HUES64 (cell line): ENCODE measurements at regions not wholly inside any gene's neighbourhood (a gene's known extent, or its start where the extent isn't known, plus 50 kb on each side); places are given as distances from the start of the nearest gene placed in this dataset.

Experiments used
- H3K27ac ChIP-seq: 2 replicates; pipeline ENCODE4 v1.7.0; 2013; ENCODE audit warnings: low read depth, low read length, inconsistent platforms
- H3K27me3 ChIP-seq: 2 replicates; pipeline ENCODE4 v1.6.1; 2013; ENCODE audit warnings: mild to moderate bottlenecking, low read length; ENCODE audit not compliant: insufficient read depth
- H3K36me3 ChIP-seq: 2 replicates; pipeline ENCODE4 v1.6.1; 2013; ENCODE audit warnings: mild to moderate bottlenecking, low read length; ENCODE audit not compliant: insufficient read depth
- H3K4me1 ChIP-seq: 2 replicates; pipeline ENCODE4 v1.6.1; 2013; ENCODE audit warnings: mild to moderate bottlenecking, low read length, moderate library complexity; ENCODE audit not compliant: insufficient read depth
- H3K4me3 ChIP-seq: 2 replicates; pipeline ENCODE4 v1.5.1; 2013; ENCODE audit warnings: mild to moderate bottlenecking, low read length, moderate library complexity
- H3K9ac ChIP-seq: 2 replicates; pipeline ENCODE4 v1.6.1; 2013; ENCODE audit warnings: mild to moderate bottlenecking, low read depth, low read length
- H3K9me3 ChIP-seq: 2 replicates; pipeline ENCODE4 v1.6.1; 2013; ENCODE audit warnings: low read depth, low read length; ENCODE audit not compliant: insufficient read depth
- WGBS: fragments of 150-250, 120-280 bp; methylation state at CpG from one replicate; pipeline ENCODE4 v1.1.7; 2013; ENCODE audit warnings: missing lambda C conversion rate; 5-methylcytosine and 5-hydroxymethylcytosine counted together

- H3K27me3 ChIP-seq = no peaks in the 10 kb centered on the region
- H3K4me3 ChIP-seq = no peak overlapping the region
- H3K9ac ChIP-seq = no peak overlapping the region
- H3K9me3 ChIP-seq = no peaks in the 10 kb centered on the region
- H3K36me3 ChIP-seq = no peaks in the 10 kb centered on the region
- H3K4me1 ChIP-seq = no peaks in the 10 kb centered on the region
- no peak overlapping the region for H3K27ac ChIP-seq
- WGBS = 85% methylated on average over 2 of the region's 3 CpGs
Measured at GRCh38 chr16:8271344-8271743, 319.0 kb downstream of the TMEM114 start.

DNA sequence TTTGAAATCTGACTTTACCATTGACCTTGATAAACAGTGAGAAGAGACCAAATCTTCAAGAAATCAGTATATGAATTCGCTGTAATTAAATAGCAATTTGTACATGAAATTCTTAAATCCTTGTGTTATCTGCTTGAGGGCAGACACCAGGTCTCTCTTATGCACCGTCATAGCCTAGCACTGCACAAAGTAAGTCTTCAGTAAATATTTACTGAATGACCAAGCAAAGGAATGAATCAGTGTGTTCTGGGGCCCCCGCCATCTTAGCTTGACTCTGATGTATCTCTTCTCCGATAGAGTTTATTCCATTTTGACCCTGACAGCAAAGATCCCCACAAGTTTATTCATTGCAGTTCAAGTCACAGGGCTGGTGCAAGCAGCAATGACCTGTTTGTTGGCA is 328.0 kb downstream of the TMEM114 start:
- no peaks in the 10 kb centered on the region for H3K9me3 ChIP-seq
- H3K36me3 ChIP-seq = no peaks in the 10 kb centered on the region
- H3K27ac ChIP-seq = no peak overlapping the region
- no peaks in the 10 kb centered on the region for H3K27me3 ChIP-seq
- H3K4me1 ChIP-seq = peaks cover 14% of the 10 kb centered on the region; the same call in 1 of the 2 replicates
- 91% methylated on average over 4 of the region's 4 CpGs for WGBS
- no peak overlapping the region for H3K9ac ChIP-seq
- no peak overlapping the region for H3K4me3 ChIP-seq

- no peaks in the 10 kb centered on the region for H3K9me3 ChIP-seq
- no peaks in the 10 kb centered on the region for H3K36me3 ChIP-seq
- H3K9ac ChIP-seq = no peak overlapping the region
- WGBS = 72% methylated on average over 3 of the region's 3 CpGs
- H3K4me1 ChIP-seq = peaks cover 14% of the 10 kb centered on the region; the same call in 1 of the 2 replicates
- H3K27ac ChIP-seq = no peak overlapping the region
- no peak overlapping the region for H3K4me3 ChIP-seq
- no peaks in the 10 kb centered on the region for H3K27me3 ChIP-seq
Measured at GRCh38 chr16:8260140-8260539, 330.2 kb downstream of the TMEM114 start.

DNA sequence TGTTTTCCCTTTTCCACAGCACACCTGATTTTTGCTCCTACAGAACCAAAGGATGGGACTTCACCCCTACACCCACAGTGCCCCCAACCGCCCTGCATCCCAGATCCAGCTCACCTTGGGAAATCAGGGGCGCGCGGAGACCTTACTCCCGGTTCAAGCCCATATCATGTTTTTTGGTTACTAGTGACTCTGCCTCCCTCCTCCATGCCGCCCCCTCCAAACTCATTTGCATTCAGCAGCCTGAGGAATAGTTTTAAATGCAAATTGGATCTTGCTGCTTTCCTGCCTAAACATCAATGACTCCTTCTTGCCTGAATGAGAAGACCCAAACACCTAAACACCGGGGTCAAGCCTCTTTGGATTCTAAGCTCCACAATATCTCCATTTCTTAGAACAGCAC is 331.8 kb downstream of the TMEM114 start:
- Histone ChIP-seq H3K27me3 (no peaks in the 10 kb centered on the region), H3K4me1 (peaks cover 14% of the 10 kb centered on the region; the same call in 1 of the 2 replicates), H3K36me3 (no peaks in the 10 kb centered on the region), H3K27ac (no peak overlapping the region), H3K9ac (no peak overlapping the region), H3K9me3 (no peaks in the 10 kb centered on the region), H3K4me3 (no peak overlapping the region)
- WGBS = 52% methylated on average over 7 of the region's 7 CpGs

DNA sequence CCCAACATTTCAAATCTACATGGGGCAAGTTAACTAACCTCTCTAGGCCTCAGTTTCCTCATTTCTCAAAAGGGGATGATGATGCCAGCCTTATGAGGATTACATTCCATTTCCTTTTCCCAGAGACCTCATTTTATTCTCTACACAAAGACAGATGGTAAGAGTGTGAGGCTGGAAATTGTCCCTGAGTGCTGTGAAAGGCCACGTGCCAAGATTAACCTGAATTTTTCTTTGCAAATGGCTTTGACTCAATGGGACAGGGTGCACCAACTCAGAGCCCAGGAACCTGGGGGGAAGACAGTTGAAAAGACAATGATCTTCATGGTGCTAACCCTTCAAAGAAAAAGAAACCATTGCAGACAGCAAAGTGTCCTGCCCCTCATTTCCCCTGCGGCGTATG is 332.8 kb downstream of the TMEM114 start:
- Histone ChIP-seq H3K9me3 (no peaks in the 10 kb centered on the region), H3K4me1 (peaks cover 14% of the 10 kb centered on the region; the same call in 1 of the 2 replicates), H3K4me3 (no peak overlapping the region), H3K36me3 (no peaks in the 10 kb centered on the region), H3K9ac (no peak overlapping the region), H3K27me3 (no peaks in the 10 kb centered on the region), H3K27ac (no peak overlapping the region)
- WGBS = 98% methylated on average over 3 of the region's 3 CpGs

GRCh38 chr16:8254405-8254804 is 335.9 kb downstream of the TMEM114 start:
- Histone ChIP-seq H3K9me3 (no peaks in the 10 kb centered on the region), H3K27ac (no peak overlapping the region), H3K9ac (no peak overlapping the region), H3K4me3 (no peak overlapping the region), H3K27me3 (no peaks in the 10 kb centered on the region), H3K36me3 (no peaks in the 10 kb centered on the region), H3K4me1 (peaks cover 18% of the 10 kb centered on the region; the same call in 1 of the 2 replicates)
- WGBS = 96% methylated on average over 4 of the region's 4 CpGs

- Histone ChIP-seq H3K36me3 (no peaks in the 10 kb centered on the region), H3K4me3 (no peak overlapping the region), H3K4me1 (peaks cover 11% of the 10 kb centered on the region; the same call in 1 of the 2 replicates), H3K9me3 (no peaks in the 10 kb centered on the region), H3K9ac (no peak overlapping the region), H3K27ac (no peak overlapping the region), H3K27me3 (no peaks in the 10 kb centered on the region)
- 95% methylated on average over 5 of the region's 5 CpGs for WGBS
Measured at GRCh38 chr16:8253718-8254117, 336.6 kb downstream of the TMEM114 start.

DNA sequence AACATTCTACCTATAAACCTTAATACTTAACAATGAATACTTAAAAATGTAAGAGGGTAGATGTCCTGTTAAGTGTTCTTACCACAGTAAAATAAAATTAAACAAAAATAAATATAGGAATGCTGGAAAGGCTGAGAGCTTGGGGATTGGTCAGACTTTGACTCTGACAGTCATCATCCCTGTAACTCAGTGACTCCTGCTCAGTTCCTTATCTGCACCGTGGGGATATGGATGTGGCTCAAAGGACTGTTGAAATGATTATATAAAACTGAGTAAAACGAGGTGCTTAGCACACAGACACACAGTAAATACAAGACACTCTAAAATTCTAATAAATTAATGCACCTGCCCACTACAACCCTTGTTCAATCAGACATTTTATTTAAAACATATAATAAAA is 338.6 kb downstream of the TMEM114 start:
- Histone ChIP-seq H3K27ac (no peak overlapping the region), H3K9me3 (no peaks in the 10 kb centered on the region), H3K4me1 (peaks cover 5% of the 10 kb centered on the region; the same call in 1 of the 2 replicates), H3K27me3 (no peaks in the 10 kb centered on the region), H3K4me3 (no peak overlapping the region), H3K36me3 (no peaks in the 10 kb centered on the region), H3K9ac (no peak overlapping the region)
- WGBS = 71% methylated on average over 1 of the region's 2 CpGs

- Histone ChIP-seq H3K27ac (no peak overlapping the region), H3K4me1 (peaks cover 5% of the 10 kb centered on the region; the same call in 1 of the 2 replicates), H3K9ac (no peak overlapping the region), H3K36me3 (no peaks in the 10 kb centered on the region), H3K9me3 (no peaks in the 10 kb centered on the region), H3K27me3 (no peaks in the 10 kb centered on the region), H3K4me3 (no peak overlapping the region)
- WGBS = 69% methylated on average over 2 of the region's 3 CpGs
Measured at GRCh38 chr16:8251298-8251697, 339.0 kb downstream of the TMEM114 start.

GRCh38 chr16:8247993-8248392 is 342.3 kb downstream of the TMEM114 start:
- H3K4me3 ChIP-seq = no peak overlapping the region
- H3K9ac ChIP-seq = no peak overlapping the region
- peaks cover 5% of the 10 kb centered on the region; the same call in 1 of the 2 replicates for H3K4me1 ChIP-seq
- H3K36me3 ChIP-seq = no peaks in the 10 kb centered on the region
- 90% methylated on average over 8 of the region's 8 CpGs for WGBS
- no peaks in the 10 kb centered on the region for H3K9me3 ChIP-seq
- no peaks in the 10 kb centered on the region for H3K27me3 ChIP-seq
- no peak overlapping the region for H3K27ac ChIP-seq

GRCh38 chr16:8243981-8244380 is 346.3 kb downstream of the TMEM114 start:
- WGBS = 91% methylated on average over 4 of the region's 4 CpGs
- H3K9ac ChIP-seq = no peak overlapping the region
- no peak overlapping the region for H3K27ac ChIP-seq
- no peaks in the 10 kb centered on the region for H3K36me3 ChIP-seq
- H3K4me1 ChIP-seq = no peaks in the 10 kb centered on the region
- H3K9me3 ChIP-seq = no peaks in the 10 kb centered on the region
- H3K4me3 ChIP-seq = no peak overlapping the region
- no peaks in the 10 kb centered on the region for H3K27me3 ChIP-seq

DNA sequence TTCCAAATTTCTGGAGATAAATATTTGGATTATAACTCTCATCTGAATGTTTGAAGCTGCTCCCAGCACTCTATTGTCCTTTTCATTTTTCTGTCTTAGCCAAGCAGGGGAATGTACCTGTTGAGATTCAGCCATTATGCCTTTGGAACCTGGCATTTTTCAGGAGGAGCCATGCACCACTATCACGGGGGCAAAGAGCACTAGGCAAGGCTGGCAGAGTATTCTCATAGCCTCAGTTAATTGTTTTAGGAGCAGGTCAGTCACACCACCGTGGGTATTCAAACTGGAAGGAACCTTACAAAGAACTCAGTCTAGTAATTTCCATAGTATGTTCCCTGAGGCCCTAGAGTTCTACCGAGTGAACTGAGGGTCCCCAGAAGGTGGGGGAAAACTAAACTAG is 348.9 kb downstream of the TMEM114 start:
- H3K4me3 ChIP-seq = no peak overlapping the region
- H3K4me1 ChIP-seq = no peaks in the 10 kb centered on the region
- H3K27ac ChIP-seq = no peak overlapping the region
- no peaks in the 10 kb centered on the region for H3K27me3 ChIP-seq
- H3K9me3 ChIP-seq = no peaks in the 10 kb centered on the region
- H3K36me3 ChIP-seq = no peaks in the 10 kb centered on the region
- 79% methylated on average over 3 of the region's 3 CpGs for WGBS
- no peak overlapping the region for H3K9ac ChIP-seq
